H9 (cell line): ENCODE measurements at regions not wholly inside any gene's neighbourhood (a gene's known extent, or its start where the extent isn't known, plus 50 kb on each side); places are given as distances from the start of the nearest gene placed in this dataset.
A peak's percentile ranks its signal among the peaks of the same experiment; 100 is the strongest.

Experiments used
- DNase-seq: peaks from one replicate; pipeline ENCODE4 v3.0.0-alpha.2; 2017
- H2AFZ ChIP-seq: one replicate; pipeline ENCODE4 v1.6.1; 2013; ENCODE audit warnings: mild to moderate bottlenecking, low read length, control low read depth, moderate library complexity
- H2AK5ac ChIP-seq: 2 replicates; pipeline ENCODE4 v1.6.1; 2013; ENCODE audit warnings: low read length, control low read depth, mixed read lengths; ENCODE audit not compliant: insufficient read length
- H2BK120ac ChIP-seq: one replicate; pipeline ENCODE4 v1.6.1; 2013; ENCODE audit warnings: low read depth, mild to moderate bottlenecking, low read length, control low read depth, inconsistent platforms; ENCODE audit not compliant: poor library complexity, severe bottlenecking
- H2BK12ac ChIP-seq: 2 replicates; pipeline ENCODE4 v1.6.1; 2013; ENCODE audit warnings: low read length, control low read depth, mixed read lengths, low read depth; ENCODE audit not compliant: insufficient read length
- H2BK15ac ChIP-seq: 2 replicates; pipeline ENCODE4 v1.6.1; 2013; ENCODE audit warnings: low read depth, low read length, control low read depth
- H2BK20ac ChIP-seq: one replicate; pipeline ENCODE4 v1.6.1; 2013; ENCODE audit warnings: low read depth, mild to moderate bottlenecking, low read length, control low read depth, inconsistent platforms; ENCODE audit not compliant: poor library complexity, severe bottlenecking
- H2BK5ac ChIP-seq: 2 replicates; pipeline ENCODE4 v1.6.1; 2013; ENCODE audit warnings: low read length, control low read depth, mixed read lengths; ENCODE audit not compliant: insufficient read length
- H3K14ac ChIP-seq: 2 replicates; pipeline ENCODE4 v1.6.1; 2013; ENCODE audit warnings: low read length, control low read depth; ENCODE audit not compliant: insufficient read depth
- H3K18ac ChIP-seq: 2 replicates; pipeline ENCODE4 v1.6.1; 2013; ENCODE audit warnings: low read depth, mild to moderate bottlenecking, mixed read lengths, low read length, control low read depth; ENCODE audit not compliant: insufficient read length
- H3K23ac ChIP-seq: 2 replicates; pipeline ENCODE4 v1.6.1; 2013; ENCODE audit warnings: low read length, control low read depth, mixed read lengths, low read depth; ENCODE audit not compliant: insufficient read length
- H3K23me2 ChIP-seq: 2 replicates; pipeline ENCODE4 v1.6.1; 2013; ENCODE audit warnings: low read depth, mild to moderate bottlenecking, mixed read lengths, low read length, control low read depth; ENCODE audit not compliant: insufficient read length, poor library complexity, severe bottlenecking
- H3K27ac ChIP-seq: 2 replicates; pipeline ENCODE4 v1.5.1; 2013; ENCODE audit warnings: low read length, control low read depth, mixed read lengths, low read depth; ENCODE audit not compliant: insufficient read length
- H3K27me3 ChIP-seq: 2 replicates; pipeline ENCODE4 v1.6.1; 2013; ENCODE audit warnings: low read length, control low read depth, inconsistent platforms; ENCODE audit not compliant: insufficient read depth
- H3K4ac ChIP-seq: 2 replicates; pipeline ENCODE4 v1.6.1; 2013; ENCODE audit warnings: low read depth, mild to moderate bottlenecking, control low read depth, inconsistent platforms, low read length, moderate library complexity
- H3K4me1 ChIP-seq: 2 replicates; pipeline ENCODE4 v1.6.1; 2013; ENCODE audit warnings: low read length, control low read depth, inconsistent platforms; ENCODE audit not compliant: insufficient read depth
- H3K4me2 ChIP-seq: 2 replicates; pipeline ENCODE4 v1.6.1; 2013; ENCODE audit warnings: low read length, control low read depth, mixed read lengths; ENCODE audit not compliant: insufficient read length, insufficient read depth
- H3K56ac ChIP-seq: 2 replicates; pipeline ENCODE4 v1.6.1; 2013; ENCODE audit warnings: low read depth, mild to moderate bottlenecking, mixed read lengths, low read length, control low read depth; ENCODE audit not compliant: insufficient read length
- H3K79me1 ChIP-seq: 2 replicates; pipeline ENCODE4 v1.6.1; 2013; ENCODE audit warnings: low read depth, mild to moderate bottlenecking, moderate library complexity, low read length, control low read depth, inconsistent platforms; ENCODE audit not compliant: insufficient read depth, poor library complexity, severe bottlenecking
- H3K79me2 ChIP-seq: 2 replicates; pipeline ENCODE4 v1.6.1; 2013; ENCODE audit warnings: low read length, control low read depth, inconsistent platforms; ENCODE audit not compliant: insufficient read depth
- H3K9ac ChIP-seq: 2 replicates; pipeline ENCODE4 v1.6.1; 2013; ENCODE audit warnings: low read length, control low read depth, mixed read lengths; ENCODE audit not compliant: insufficient read length; ENCODE audit errors: extremely low read depth
- H3K9me3 ChIP-seq: one replicate; pipeline ENCODE4 v1.6.1; 2013; ENCODE audit warnings: low read depth, low read length, inconsistent platforms; ENCODE audit not compliant: control insufficient read depth
- H3T11ph ChIP-seq: one replicate; pipeline ENCODE4 v1.6.1; 2013; ENCODE audit warnings: mild to moderate bottlenecking, low read length, control low read depth, inconsistent platforms
- H4K20me1 ChIP-seq: one replicate; pipeline ENCODE4 v1.6.1; 2013; ENCODE audit not compliant: control insufficient read depth, insufficient read length, insufficient read depth
- H4K5ac ChIP-seq: 2 replicates; pipeline ENCODE4 v1.6.1; 2013; ENCODE audit warnings: low read depth, mild to moderate bottlenecking, mixed read lengths, low read length, control low read depth; ENCODE audit not compliant: insufficient read length
- H4K8ac ChIP-seq: replicated peaks from 2 replicates; pipeline ENCODE4 v1.6.1; 2013; ENCODE audit warnings: low read length, control low read depth, mixed read lengths, low read depth; ENCODE audit not compliant: insufficient read length
- H4K91ac ChIP-seq: 2 replicates; pipeline ENCODE4 v1.6.1; 2013; ENCODE audit warnings: low read depth, mild to moderate bottlenecking, moderate library complexity, mixed read lengths, low read length, control low read depth; ENCODE audit not compliant: insufficient read length
- H3K27ac Mint-ChIP-seq, 3 experiments: 2 replicates in 2 of 3; 3 replicates in 1 of 3; pipeline ENCODE4 v1.8.0; 2020 to 2021; ENCODE audit warnings: mixed read lengths in 3 of 3, mild to moderate bottlenecking in 1 of 3, moderate library complexity in 1 of 3
- H3K27me3 Mint-ChIP-seq: 2 replicates; pipeline ENCODE4 v1.8.0; 2021; ENCODE audit warnings: low read depth, mild to moderate bottlenecking, moderate library complexity, mixed read lengths
- H3K36me3 Mint-ChIP-seq, 3 experiments: 2 replicates in 2 of 3; 3 replicates in 1 of 3; pipeline ENCODE4 v1.8.0; 2020 to 2021; ENCODE audit warnings: low read depth in 3 of 3, mixed read lengths in 3 of 3; ENCODE audit not compliant: insufficient read depth in 1 of 3
- H3K4me1 Mint-ChIP-seq, 2 experiments: 2 replicates each; pipeline ENCODE4 v1.8.0; 2020; ENCODE audit warnings: mixed read lengths in 2 of 2
- H3K4me3 Mint-ChIP-seq, 2 experiments: 2 replicates in 1 of 2; 3 replicates in 1 of 2; pipeline ENCODE4 v1.8.0; 2020 to 2021; ENCODE audit warnings: mild to moderate bottlenecking in 2 of 2, mixed read lengths in 2 of 2, moderate library complexity in 1 of 2
- H3K9me3 Mint-ChIP-seq, 2 experiments: 2 replicates in 1 of 2; 3 replicates in 1 of 2; pipeline ENCODE4 v1.8.0; 2020; ENCODE audit warnings: mild to moderate bottlenecking in 2 of 2, mixed read lengths in 2 of 2, moderate library complexity in 1 of 2
- WGBS: extraction: QIAGEN DNeasy Blood & Tissue Kit; methylation state at CpG from one replicate; pipeline ENCODE4 v1.1.7; 2013; ENCODE audit warnings: missing lambda C conversion rate, low lambda C conversion rate, mixed read lengths; ENCODE audit not compliant: insufficient read length; ENCODE audit errors: extremely low coverage; 5-methylcytosine and 5-hydroxymethylcytosine counted together
- TF ChIP-seq, protein P1 (sequence below): fragments of 200-600 bp; sonication (generic); conservative IDR thresholded peaks from 3 replicates; pipeline ENCODE4 v1.8.0; 2021; ENCODE audit warnings: antibody characterized with exemption, mild to moderate bottlenecking

DNA sequence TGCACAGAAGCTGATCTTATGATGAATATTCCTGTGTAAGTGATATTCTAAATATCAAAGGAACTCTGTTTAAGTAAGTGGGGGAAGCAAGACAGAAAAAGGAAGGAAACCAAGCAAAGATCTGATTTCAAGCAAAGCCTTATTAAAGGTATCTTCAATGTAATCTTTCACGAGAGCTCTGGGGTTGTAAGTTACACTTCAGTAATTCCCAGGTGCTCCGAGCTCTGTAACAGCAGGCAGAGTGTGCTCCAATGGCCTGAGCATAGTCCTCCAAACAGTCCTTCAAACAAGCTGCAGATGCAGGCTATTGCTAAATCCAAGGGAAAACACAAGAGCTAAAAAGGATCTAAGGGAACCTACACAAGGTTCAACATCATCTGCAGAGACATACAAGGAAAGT is 949.7 kb upstream of the TMPRSS15 start:
- no peak for DNase-seq
- Histone ChIP-seq H3K56ac (no peak overlapping the region), H3K23ac (no peak overlapping the region), H2BK15ac (no peak overlapping the region), H3T11ph (no peak overlapping the region), H3K79me2 (no peaks in the 10 kb centered on the region), H2AFZ (no peak overlapping the region), H2BK12ac (no peak overlapping the region), H2BK5ac (no peak overlapping the region), H3K9ac (no peak overlapping the region), H2BK20ac (no peak overlapping the region), H3K79me1 (no peaks in the 10 kb centered on the region), H3K14ac (no peak overlapping the region), H3K9me3 (no peaks in the 10 kb centered on the region), H4K91ac (no peak overlapping the region), H2AK5ac (no peak overlapping the region), H3K4me1 (no peaks in the 10 kb centered on the region), H3K18ac (no peak overlapping the region), H3K4ac (no peak overlapping the region), H3K23me2 (no peaks in the 10 kb centered on the region), H4K8ac (no peak overlapping the region), H4K5ac (no peak overlapping the region), H3K4me2 (no peak overlapping the region), H3K27me3 (no peaks in the 10 kb centered on the region), H3K27ac (no peak overlapping the region), H4K20me1 (no peaks in the 10 kb centered on the region), H2BK120ac (no peak overlapping the region)
- Mint-ChIP-seq H3K4me1 (no peaks in the 10 kb centered on the region), H3K27me3 (no peaks in the 10 kb centered on the region), H3K36me3 (no peaks in the 10 kb centered on the region), H3K9me3 (no peaks in the 10 kb centered on the region), H3K4me3 (no peak overlapping the region), H3K27ac (peak overlapping the region in 1 of 3 experiments; percentile 62; a peak in 1 of 7 replicates)
- WGBS, result no CpG with 5 or more reads among the region's 2 CpGs
- TF ChIP-seq, protein P1, sequence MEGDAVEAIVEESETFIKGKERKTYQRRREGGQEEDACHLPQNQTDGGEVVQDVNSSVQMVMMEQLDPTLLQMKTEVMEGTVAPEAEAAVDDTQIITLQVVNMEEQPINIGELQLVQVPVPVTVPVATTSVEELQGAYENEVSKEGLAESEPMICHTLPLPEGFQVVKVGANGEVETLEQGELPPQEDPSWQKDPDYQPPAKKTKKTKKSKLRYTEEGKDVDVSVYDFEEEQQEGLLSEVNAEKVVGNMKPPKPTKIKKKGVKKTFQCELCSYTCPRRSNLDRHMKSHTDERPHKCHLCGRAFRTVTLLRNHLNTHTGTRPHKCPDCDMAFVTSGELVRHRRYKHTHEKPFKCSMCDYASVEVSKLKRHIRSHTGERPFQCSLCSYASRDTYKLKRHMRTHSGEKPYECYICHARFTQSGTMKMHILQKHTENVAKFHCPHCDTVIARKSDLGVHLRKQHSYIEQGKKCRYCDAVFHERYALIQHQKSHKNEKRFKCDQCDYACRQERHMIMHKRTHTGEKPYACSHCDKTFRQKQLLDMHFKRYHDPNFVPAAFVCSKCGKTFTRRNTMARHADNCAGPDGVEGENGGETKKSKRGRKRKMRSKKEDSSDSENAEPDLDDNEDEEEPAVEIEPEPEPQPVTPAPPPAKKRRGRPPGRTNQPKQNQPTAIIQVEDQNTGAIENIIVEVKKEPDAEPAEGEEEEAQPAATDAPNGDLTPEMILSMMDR, result no peak
